HepG2 (cell line): ENCODE measurements at regions not wholly inside any gene's neighbourhood (a gene's known extent, or its start where the extent isn't known, plus 50 kb on each side); places are given as distances from the start of the nearest gene placed in this dataset.
A peak's percentile ranks its signal among the peaks of the same experiment; 100 is the strongest.

Experiments
- ATAC-seq: fragments of 200-7000 bp; cut with Tn5 transposase; 3 replicates; pipeline ENCODE4 v1.9.1; 2020; ENCODE audit warnings: mild to moderate bottlenecking, moderate library complexity
- BruUV-seq: library from RNA; stranded (reverse); fragments of 400-500 nt; replicated peaks from 2 replicates; lab custom pipeline; 2021; lab: Mats Ljungman, UMichigan
- CTCF ChIA-PET: fragments of 300-600 bp; formaldehyde crosslinking; extraction: SDS; loops from one replicate; lab custom pipeline; 2021; ENCODE audit warnings: low total read pairs, inconsistent platforms, low intra/inter-chr PET ratio; lab: Yijun Ruan, JAX
- POLR2A ChIA-PET: fragments of 350-600 bp; sonication (Branson Sonifier 250); formaldehyde crosslinking; loops from one replicate; lab custom pipeline; 2020; ENCODE audit warnings: antibody characterized with exemption, inconsistent platforms; lab: Yijun Ruan, JAX
- DNase-seq: peaks from one replicate; pipeline ENCODE4 v3.0.0-alpha.2; 2015; ENCODE audit warnings: low spot score
- FAIRE-seq: peaks from 3 replicates; lab custom pipeline; 2011; peaks lifted over from hg19 to GRCh38; lab: Jason Lieb, UNC
- H2AFZ ChIP-seq: one replicate; pipeline ENCODE4 v1.6.1; 2011; ENCODE audit warnings: low read length, inconsistent platforms
- H3K27ac ChIP-seq: fragments of 300-600 bp; 3 replicates; pipeline ENCODE4 v1.8.0; 2011; ENCODE audit warnings: mixed run types, mild to moderate bottlenecking, mixed read lengths, low read length, inconsistent platforms; ENCODE audit not compliant: insufficient read depth; ENCODE audit errors: extremely low read length
- H3K27me3 ChIP-seq, 2 experiments: fragments of 200-600 bp in 1 of 2; 2 replicates in 1 of 2; 3 replicates in 1 of 2; pipeline versions ENCODE4 v1.6.0 to v1.8.0; 2011; ENCODE audit warnings: low read length in 2 of 2, mild to moderate bottlenecking in 2 of 2, moderate library complexity in 2 of 2, inconsistent platforms in 1 of 2; ENCODE audit not compliant: insufficient read depth in 2 of 2, control insufficient read depth in 1 of 2
- H3K36me3 ChIP-seq, 2 experiments: fragments of 200-600 bp in 1 of 2; replicated peaks in 1 of 2; 2 replicates in 1 of 2; 3 replicates in 1 of 2; pipeline versions ENCODE4 v1.5.1 to v1.8.0; 2011; ENCODE audit warnings: low read length in 2 of 2, inconsistent platforms in 1 of 2; ENCODE audit not compliant: insufficient read depth in 2 of 2, control insufficient read depth in 1 of 2
- H3K4me1 ChIP-seq: 2 replicates; pipeline ENCODE4 v1.5.1; 2012; ENCODE audit warnings: low read length, inconsistent platforms; ENCODE audit not compliant: insufficient read depth
- H3K4me2 ChIP-seq: 2 replicates; pipeline ENCODE4 v1.6.0; 2011; ENCODE audit warnings: low read depth, low read length, inconsistent platforms
- H3K4me3 ChIP-seq, 3 experiments: fragments of 200-600 bp in 1 of 3; sonication (generic), shearing (Covaris generic) in 1 of 3; replicated peaks in 1 of 3; 2 replicates each; pipeline ENCODE4 v1.5.1; 2011 to 2016; ENCODE audit warnings: low read length in 3 of 3, inconsistent platforms in 2 of 3, low read depth in 2 of 3, mild to moderate bottlenecking in 2 of 3, control low read depth in 1 of 3, mixed read lengths in 1 of 3; ENCODE audit not compliant: insufficient read depth in 1 of 3
- H3K79me2 ChIP-seq: one replicate; pipeline ENCODE4 v1.6.1; 2011; ENCODE audit warnings: low read length, inconsistent platforms; ENCODE audit not compliant: insufficient read depth
- H3K9ac ChIP-seq: 2 replicates; pipeline ENCODE4 v1.6.0; 2011; ENCODE audit warnings: mild to moderate bottlenecking, low read depth, low read length, inconsistent platforms; ENCODE audit not compliant: insufficient read depth
- H3K9me3 ChIP-seq: 2 replicates; pipeline ENCODE4 v1.5.1; 2012; ENCODE audit warnings: mild to moderate bottlenecking, low read length
- H4K20me1 ChIP-seq: 2 replicates; pipeline ENCODE4 v1.6.0; 2011; ENCODE audit warnings: inconsistent platforms, mild to moderate bottlenecking, low read length, moderate library complexity; ENCODE audit not compliant: insufficient read depth
- HIC2 ChIP-seq: sonication (generic); formaldehyde crosslinking; IDR thresholded peaks from 2 replicates; pipeline ENCODE4 v1.9.0; 2022; ENCODE audit warnings: low read depth, missing genetic modification reagents
- HINFP ChIP-seq: sonication (generic); formaldehyde crosslinking; IDR thresholded peaks from 2 replicates; pipeline ENCODE4 v1.4.0; 2020; ENCODE audit warnings: low read depth, mild to moderate bottlenecking, missing genetic modification reagents
- RFXANK ChIP-seq: IDR thresholded peaks from 2 replicates; pipeline ENCODE4 v1.6.1; 2016
- SAP130 ChIP-seq: IDR thresholded peaks from 2 replicates; pipeline ENCODE4 v1.6.1; 2016; ENCODE audit warnings: low read depth
- SETDB1 ChIP-seq: sonication (generic); formaldehyde crosslinking; IDR thresholded peaks from 2 replicates; pipeline ENCODE4 v1.5.1; 2020; ENCODE audit warnings: missing genetic modification reagents, mild to moderate bottlenecking, borderline replicate concordance
- TGIF2 ChIP-seq: IDR thresholded peaks from 2 replicates; pipeline ENCODE4 v1.6.1; 2016; ENCODE audit warnings: control low read depth, missing compliant biosample characterization
- ZKSCAN1 ChIP-seq: fragments of 150-350 bp; IDR thresholded peaks from 2 replicates; pipeline ENCODE4 v1.6.1; 2014; ENCODE audit warnings: low read length
- ZNF574 ChIP-seq: sonication (generic); formaldehyde crosslinking; IDR thresholded peaks from 2 replicates; pipeline ENCODE4 v1.4.0; 2020; ENCODE audit warnings: missing genetic modification reagents
- ZNF75D ChIP-seq: sonication (generic); formaldehyde crosslinking; IDR thresholded peaks from 2 replicates; pipeline ENCODE4 v1.8.1; 2023; ENCODE audit warnings: missing genetic modification reagents, mild to moderate bottlenecking, borderline replicate concordance
- ZNF784 ChIP-seq: sonication (generic); formaldehyde crosslinking; IDR thresholded peaks from 2 replicates; pipeline ENCODE4 v1.5.1; 2020; ENCODE audit warnings: missing genetic modification reagents, mild to moderate bottlenecking, borderline replicate concordance
- WGBS: methylation state at CpG from one replicate; pipeline ENCODE4 v1.1.6; 2017; ENCODE audit warnings: low lambda C conversion rate; 5-methylcytosine and 5-hydroxymethylcytosine counted together
- in situ Hi-C: cut with HindIII; loops from 2 replicates; pipeline ENCODE4 v1.10.0; 2017; ENCODE audit warnings: low pct_unique_long_range_greater_than_20kb; ENCODE audit not compliant: extremely low pct_ligation_motif_present
- intact Hi-C: fragments of 100-400 bp; cut with micrococcal nuclease; formaldehyde crosslinking; loops from one replicate; pipeline ENCODE4 v1.10.0; 2022; ENCODE audit not compliant: unreplicated experiment

GRCh38 chr13:39941236-39941635, 285.8 kb downstream of the COG6 start:
- H3K27ac ChIP-seq, result no peak overlapping the region
- WGBS, result 27% methylated on average over 4 of the region's 5 CpGs
- BruUV-seq, result no TSS peak
- H3K4me1 ChIP-seq, result no peaks in the 10 kb centered on the region
- no peak for ATAC-seq
- no peaks in the 10 kb centered on the region for H4K20me1 ChIP-seq
- H3K36me3 ChIP-seq, result no peaks in the 10 kb centered on the region
- no peak overlapping the region for H3K4me2 ChIP-seq
- intact Hi-C loops (loop anchor here (5.0 to 10.0 kb wide), 2 partner anchors 121 to 256 kb away; no protein-coding TSS in a partner anchor), in situ Hi-C loops (loop anchor here (5.0 kb wide), 1 partner anchor 741 kb away; no protein-coding TSS in a partner anchor)
- FAIRE-seq, result no peak
- H3K9me3 ChIP-seq, result no peaks in the 10 kb centered on the region
- H2AFZ ChIP-seq, result no peak overlapping the region
- TF ChIP-seq HINFP (CRISPR knock-in tag), result no peak
- DNase-seq, result no peak
- POLR2A ChIA-PET, result no interaction called here
- H3K9ac ChIP-seq, result no peak overlapping the region
- no peaks in the 10 kb centered on the region for H3K79me2 ChIP-seq
- CTCF ChIA-PET, result no interaction called here
- H3K4me3 ChIP-seq, result no peak overlapping the region
- no peaks in the 10 kb centered on the region; a peak in 1 of 5 replicates for H3K27me3 ChIP-seq

GRCh38 chr13:39941911-39942551, 286.6 kb downstream of the COG6 start:
- H3K27ac ChIP-seq, result no peak overlapping the region
- no peak for FAIRE-seq
- H3K27me3 ChIP-seq, result no peaks in the 10 kb centered on the region; a peak in 1 of 5 replicates
- no peak overlapping the region for H3K4me2 ChIP-seq
- H3K9ac ChIP-seq, result no peak overlapping the region
- no peaks in the 10 kb centered on the region for H3K79me2 ChIP-seq
- H3K4me1 ChIP-seq, result no peaks in the 10 kb centered on the region
- POLR2A ChIA-PET, result interaction anchor here (0.7 kb wide), 1 partner anchor 120 kb away, joined by 3 read pairs; no protein-coding TSS in a partner anchor
- H3K4me3 ChIP-seq, result no peak overlapping the region
- no peak for DNase-seq
- H2AFZ ChIP-seq, result no peak overlapping the region
- in situ Hi-C loops, result loop anchor here (5.0 kb wide), 1 partner anchor 740 kb away; no protein-coding TSS in a partner anchor
- peak; percentile 30 for ATAC-seq
- no peaks in the 10 kb centered on the region for H3K36me3 ChIP-seq
- H3K9me3 ChIP-seq, result no peaks in the 10 kb centered on the region
- 40% methylated on average over 8 of the region's 8 CpGs for WGBS
- H4K20me1 ChIP-seq, result no peaks in the 10 kb centered on the region
- CTCF ChIA-PET, result interaction anchor here (1.5 to 4.4 kb wide), 2 partner anchors 740 to 835 kb away, joined by 6 to 32 read pairs; no protein-coding TSS in a partner anchor
- intact Hi-C loops, result loop anchor here (1.0 to 10.0 kb wide), 4 partner anchors 120 to 835 kb away; no protein-coding TSS in a partner anchor
- BruUV-seq, result no TSS peak
- no peak for TF ChIP-seq ZNF75D (CRISPR knock-in tag)
- TF ChIP-seq RFXANK (CRISPR knock-in tag), result no peak
- TF ChIP-seq ZKSCAN1, result no peak
- no peak for TF ChIP-seq HIC2 (CRISPR knock-in tag)
- no peak for TF ChIP-seq TGIF2
- TF ChIP-seq ZNF784, result no peak
- TF ChIP-seq SAP130 (CRISPR knock-in tag), result no peak
- TF ChIP-seq SETDB1 (CRISPR knock-in tag), result no peak
- no peak for TF ChIP-seq ZNF574
